ENCODE measurements at regions not wholly inside any gene's neighbourhood (a gene's known extent, or its start where the extent isn't known, plus 50 kb on each side); places are given as distances from the start of the nearest gene placed in this dataset.

- no peak overlapping the region for H3K4me3 ChIP-seq (ENCODE audit: low read depth, low read length)
- in situ Hi-C loops (cut with HindIII; ENCODE audit: low sequenced_read_pairs): no loop called here
- no peak for TF ChIP-seq CTCF (IDR thresholded peaks at IDR 0.05; ENCODE audit: low read depth, low read length, missing control alignments)
- no peak for DNase-seq (ENCODE audit: low read depth)
Measured at GRCh38 chr5:171612749-171613148, 172.9 kb upstream of the SMIM23 start.

- H3K4me3 ChIP-seq (ENCODE audit: low read depth, low read length): no peak overlapping the region
- no peak for TF ChIP-seq CTCF (IDR thresholded peaks at IDR 0.05; ENCODE audit: low read depth, low read length, missing control alignments)
- in situ Hi-C loops (cut with HindIII; ENCODE audit: low sequenced_read_pairs): no loop called here
- DNase-seq (ENCODE audit: low read depth): no peak
Measured at GRCh38 chr5:171614511-171614910, 171.1 kb upstream of the SMIM23 start.

GRCh38 chr5:171614971-171615653, 170.5 kb upstream of the SMIM23 start:
- TF ChIP-seq CTCF (IDR thresholded peaks at IDR 0.05; ENCODE audit: low read depth, low read length, missing control alignments): no peak
- in situ Hi-C loops (cut with HindIII; ENCODE audit: low sequenced_read_pairs): no loop called here
- no peak overlapping the region for H3K4me3 ChIP-seq (ENCODE audit: low read depth, low read length)
- DNase-seq (ENCODE audit: low read depth): no peak

- no peak for DNase-seq (ENCODE audit: low read depth)
- no peak overlapping the region for H3K4me3 ChIP-seq (ENCODE audit: low read depth, low read length)
- no peak for TF ChIP-seq CTCF (IDR thresholded peaks at IDR 0.05; ENCODE audit: low read depth, low read length, missing control alignments)
- in situ Hi-C loops (cut with HindIII; ENCODE audit: low sequenced_read_pairs): no loop called here
Measured at GRCh38 chr5:171615705-171616640, 169.6 kb upstream of the SMIM23 start.

- in situ Hi-C loops (cut with HindIII; ENCODE audit: low sequenced_read_pairs): no loop called here
- TF ChIP-seq CTCF (IDR thresholded peaks at IDR 0.05; ENCODE audit: low read depth, low read length, missing control alignments): no peak
- H3K4me3 ChIP-seq (ENCODE audit: low read depth, low read length): no peak overlapping the region
- no peak for DNase-seq (ENCODE audit: low read depth)
Measured at GRCh38 chr5:171617266-171617665, 168.4 kb upstream of the SMIM23 start.

- in situ Hi-C loops (cut with HindIII; ENCODE audit: low sequenced_read_pairs): no loop called here
- no peak for TF ChIP-seq CTCF (IDR thresholded peaks at IDR 0.05; ENCODE audit: low read depth, low read length, missing control alignments)
- DNase-seq (ENCODE audit: low read depth): no peak
- no peak overlapping the region for H3K4me3 ChIP-seq (ENCODE audit: low read depth, low read length)
Measured at GRCh38 chr5:171617817-171618591, 167.6 kb upstream of the SMIM23 start.
